GM23248 (cell line): ENCODE measurements at regions not wholly inside any gene's neighbourhood (a gene's known extent, or its start where the extent isn't known, plus 50 kb on each side); places are given as distances from the start of the nearest gene placed in this dataset.

Experiments used
- EZH2 ChIP-seq: fragments of 200-600 bp; sonication (generic); IDR thresholded peaks from 2 replicates; pipeline ENCODE4 v1.6.1; 2018; ENCODE audit warnings: antibody characterized with exemption, mild to moderate bottlenecking; ENCODE audit not compliant: insufficient read depth, poor library complexity, severe bottlenecking
- EZH2phosphoT487 ChIP-seq: fragments of 200-600 bp; sonication (generic); IDR thresholded peaks from 2 replicates; pipeline ENCODE4 v1.6.1; 2018; ENCODE audit warnings: antibody characterized with exemption, moderate library complexity, mild to moderate bottlenecking, low read depth; ENCODE audit not compliant: insufficient read depth

DNA sequence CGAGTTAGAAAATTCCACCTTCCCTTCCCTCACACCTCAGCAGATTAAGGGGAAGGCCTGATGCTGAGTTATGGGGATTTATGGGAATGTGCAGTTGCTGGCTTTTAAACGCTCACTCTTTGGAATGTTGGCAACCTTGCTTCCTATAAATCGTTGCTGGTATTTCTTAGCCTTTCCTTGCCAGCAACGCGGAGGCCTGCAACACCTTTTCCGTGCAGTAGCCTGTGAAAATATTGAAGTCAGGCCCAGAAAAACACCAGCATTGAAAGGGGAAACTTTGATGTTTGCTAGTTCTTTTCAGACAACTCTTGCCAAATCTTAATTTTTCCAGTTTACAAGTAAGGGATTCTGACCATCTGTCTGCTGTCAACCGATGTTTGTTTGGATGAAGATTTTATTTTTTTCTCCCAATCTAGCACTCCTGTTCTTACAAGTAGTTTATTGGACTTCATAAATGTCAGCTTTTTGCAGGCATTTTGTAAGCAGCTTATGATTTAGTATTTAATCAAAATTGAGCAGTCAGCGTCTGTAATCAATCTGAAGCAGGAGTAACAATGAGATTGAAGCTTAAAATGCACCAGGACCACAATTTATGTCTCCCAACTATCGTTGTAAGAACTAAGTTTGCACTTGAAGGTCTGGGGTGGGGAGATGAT, 251.0 kb downstream of the RPLP1 start:
- no peak for TF ChIP-seq EZH2phosphoT487
- no peak for TF ChIP-seq EZH2
